NAMALWA (cell line): ENCODE measurements at regions not wholly inside any gene's neighbourhood (a gene's known extent, or its start where the extent isn't known, plus 50 kb on each side); places are given as distances from the start of the nearest gene placed in this dataset.
"Not testable (repeated sequence)": the region's sequence is repeated elsewhere in the genome, so short reads cannot be mapped to it uniquely, and the experiment has no call there.

Source experiments
- DNase-seq: peaks from one replicate; pipeline ENCODE4 v3.0.0-alpha.2; 2015; ENCODE audit warnings: low spot score

DNA sequence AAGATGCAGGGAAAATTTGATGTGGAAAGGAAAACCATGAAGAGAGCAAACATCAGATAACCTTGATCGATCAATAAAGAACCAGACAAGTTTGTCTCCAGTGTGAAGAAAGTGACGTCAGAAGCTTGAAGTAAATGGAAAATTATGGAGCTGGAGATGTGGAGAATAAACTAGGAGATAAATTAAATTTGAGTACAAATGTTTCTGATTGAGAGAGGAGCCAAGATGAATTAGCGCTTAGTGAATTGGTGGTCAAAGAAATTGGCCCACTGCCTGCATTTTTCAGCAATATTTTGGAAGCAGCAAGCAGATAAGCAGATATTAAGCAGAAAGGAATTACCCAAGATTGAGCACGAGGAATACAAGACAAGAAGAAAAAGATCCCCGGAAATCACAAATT is 567.3 kb upstream of the ZNF385D start:
- DNase-seq, result no peak

DNA sequence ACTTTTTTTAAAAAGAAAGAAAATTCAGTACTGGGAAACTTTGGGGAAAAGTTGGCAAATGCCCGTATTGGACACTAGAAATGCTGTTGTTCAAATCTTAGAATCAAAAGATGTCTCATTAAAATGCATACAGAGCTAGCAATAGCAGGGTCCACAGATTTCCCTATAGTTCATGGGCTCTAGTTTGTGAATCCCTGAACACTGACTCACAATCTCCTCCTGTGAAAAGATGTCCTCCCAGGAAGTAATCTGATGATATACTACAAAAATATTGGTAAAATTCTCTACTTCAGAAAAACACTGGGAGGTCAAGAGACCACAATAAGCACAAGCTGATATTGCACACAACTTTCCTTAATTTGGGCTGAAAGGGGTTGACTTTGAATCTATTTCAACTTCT is 568.4 kb upstream of the ZNF385D start:
- DNase-seq, result no peak

DNA sequence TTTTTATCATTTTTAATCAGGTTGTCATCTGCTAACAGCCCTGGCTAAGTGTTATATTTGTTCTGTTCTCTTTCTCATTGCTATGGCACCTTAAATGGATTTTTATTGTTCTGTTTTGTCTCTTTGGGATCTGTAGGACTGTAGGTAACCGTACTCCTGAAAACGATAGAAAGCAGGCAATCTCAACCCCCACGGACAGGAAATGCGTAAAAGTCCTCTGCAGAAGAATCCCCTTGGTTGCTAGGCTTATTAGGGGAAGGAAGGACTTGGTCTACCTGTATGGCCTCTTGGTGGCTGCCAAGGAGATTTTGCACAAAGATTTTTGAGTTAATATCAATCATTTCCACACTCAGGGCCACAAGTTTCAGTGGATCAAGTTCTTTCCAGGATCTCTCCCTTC is 571.9 kb upstream of the ZNF385D start:
- DNase-seq, result no peak

DNA sequence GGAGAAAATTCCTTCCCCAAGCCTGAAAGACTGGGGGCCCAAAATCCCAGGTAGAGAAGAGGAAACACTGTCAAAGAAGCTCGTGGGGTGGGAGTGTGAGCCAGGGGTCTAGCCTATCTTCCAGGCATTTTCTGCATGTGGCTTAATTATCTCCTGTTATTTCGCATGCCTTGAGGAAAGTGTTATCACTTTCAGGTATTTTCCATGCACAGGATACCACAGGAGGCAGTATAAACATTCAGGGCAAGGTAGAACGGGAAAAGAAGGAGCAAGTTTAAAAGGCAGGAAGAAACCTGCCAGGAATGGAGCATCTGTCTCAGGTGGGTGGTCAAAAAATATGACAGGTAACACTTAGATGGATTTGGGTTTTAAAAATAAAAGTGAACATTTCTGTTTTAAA is 575.3 kb upstream of the ZNF385D start:
- DNase-seq, result no peak

DNA sequence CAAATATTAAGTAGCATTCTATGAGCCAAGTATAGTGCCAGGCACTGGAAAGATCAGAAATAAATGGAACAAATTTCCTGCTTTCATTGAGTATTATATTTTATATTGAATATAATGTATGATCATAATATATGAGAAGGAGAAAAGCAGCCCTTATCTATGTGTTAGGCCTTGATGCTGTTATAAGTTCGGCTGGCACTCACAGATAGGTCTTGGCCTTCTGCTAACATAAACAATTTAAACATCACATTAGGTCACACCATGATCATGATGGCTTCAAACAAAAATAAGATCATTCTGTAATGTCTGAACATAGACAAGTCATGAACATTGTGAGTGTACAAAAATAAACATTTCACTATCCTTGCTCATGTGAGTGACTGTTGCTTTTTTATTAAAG is 584.0 kb upstream of the ZNF385D start:
- DNase-seq, result no peak

DNA sequence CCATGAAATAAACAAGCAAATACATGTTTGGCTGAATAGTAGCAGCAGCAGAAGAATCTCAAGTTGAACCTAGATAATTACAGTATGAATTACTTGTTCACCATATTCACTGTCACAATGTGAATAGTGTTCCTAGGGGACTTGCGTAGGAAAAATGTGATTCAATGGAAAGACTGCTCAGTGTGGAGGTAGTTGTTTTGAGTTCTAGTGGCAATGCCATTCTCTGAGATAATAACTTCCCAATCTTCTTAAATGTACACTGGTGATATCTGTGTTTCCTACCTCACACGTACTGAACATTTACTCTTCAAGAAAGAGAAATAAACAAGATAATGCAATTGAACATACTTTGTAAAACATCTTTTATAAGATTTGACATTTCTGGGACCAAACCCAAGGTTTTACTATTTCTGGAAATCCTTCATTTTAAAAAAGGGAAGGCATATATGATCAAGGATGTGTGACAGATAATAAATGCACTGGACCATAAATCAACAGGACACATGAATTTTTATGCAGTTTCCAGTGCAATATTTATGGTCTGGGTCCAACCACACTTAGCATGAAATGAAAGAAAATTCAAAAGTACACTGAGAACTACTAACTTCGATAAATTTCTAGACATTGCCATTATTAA is 598.3 kb upstream of the ZNF385D start:
- no peak for DNase-seq

DNA sequence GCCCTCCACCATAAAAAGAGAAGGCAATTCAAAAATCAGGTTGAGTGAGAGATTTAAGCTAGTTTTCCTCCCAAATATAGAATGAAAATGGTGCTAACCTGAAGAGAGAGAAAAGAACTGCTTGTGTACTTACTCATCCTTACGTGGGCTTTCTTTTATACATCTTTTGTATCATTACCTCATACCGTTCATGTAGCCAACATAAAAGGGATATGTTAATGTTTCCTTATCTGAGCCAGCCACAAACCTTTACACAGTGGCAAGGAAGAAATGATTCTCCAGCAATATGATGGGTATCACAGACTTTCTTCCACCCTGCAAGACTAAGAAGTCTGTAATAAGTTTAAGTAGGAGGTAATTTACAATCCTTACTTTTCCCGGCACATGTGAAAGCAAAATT is 600.8 kb upstream of the ZNF385D start:
- DNase-seq, result no peak

DNA sequence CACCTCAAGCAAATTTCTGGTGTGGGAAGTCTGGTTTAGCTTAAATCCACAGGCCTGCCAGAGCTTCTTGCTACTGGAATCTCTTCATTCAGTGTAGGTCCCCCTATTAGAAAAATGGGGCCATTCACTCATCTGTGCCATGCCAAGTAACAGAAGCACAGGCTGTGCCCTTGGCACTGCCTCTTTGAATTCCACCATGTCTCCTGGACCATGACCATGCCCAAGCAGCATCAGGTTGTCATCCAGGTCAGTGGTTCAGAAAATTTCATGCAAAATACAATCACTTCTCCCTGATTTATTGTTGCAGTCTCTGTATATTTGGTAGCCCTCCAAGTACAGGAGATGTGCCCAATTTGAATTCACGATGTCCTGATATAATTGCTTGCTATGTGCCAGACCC is 602.1 kb upstream of the ZNF385D start:
- no peak for DNase-seq

DNA sequence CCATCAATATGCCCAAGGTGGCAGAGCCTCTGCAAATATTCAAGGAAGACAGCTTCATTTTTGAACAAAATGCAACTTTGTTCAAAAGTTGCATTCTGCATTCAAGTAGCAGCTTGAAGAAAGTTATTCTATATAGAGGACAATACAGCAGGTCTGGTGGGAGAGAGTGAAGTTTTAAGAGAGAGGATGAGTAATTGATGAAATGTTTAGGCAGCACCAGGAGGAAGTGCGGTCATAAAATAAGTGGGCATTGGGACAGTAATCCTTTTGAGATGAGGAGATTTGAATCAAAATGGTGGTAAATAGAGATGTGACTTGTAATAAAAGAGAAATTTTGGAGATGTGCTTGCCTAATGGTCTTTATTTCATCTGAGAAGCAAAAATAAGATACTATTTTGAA is 607.3 kb upstream of the ZNF385D start:
- DNase-seq, result no peak

DNA sequence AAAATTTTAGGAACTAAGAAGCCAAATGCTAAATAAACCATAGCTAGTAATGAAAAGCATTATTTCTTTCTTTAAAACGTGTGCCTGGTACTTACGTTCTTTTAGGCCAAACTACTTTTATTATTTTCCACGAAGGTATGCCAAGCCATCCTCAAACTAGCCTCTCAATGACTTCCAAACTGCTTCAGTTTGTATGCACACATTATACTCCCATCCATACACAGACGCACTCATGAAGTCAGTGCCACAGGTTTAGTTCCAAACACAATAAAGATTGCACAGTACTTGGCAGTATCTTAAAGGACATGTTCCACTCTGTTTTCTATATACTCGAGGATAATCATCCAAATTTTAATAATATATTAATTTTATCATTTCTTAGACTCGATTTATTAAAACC is 609.2 kb upstream of the ZNF385D start:
- DNase-seq, result no peak

DNA sequence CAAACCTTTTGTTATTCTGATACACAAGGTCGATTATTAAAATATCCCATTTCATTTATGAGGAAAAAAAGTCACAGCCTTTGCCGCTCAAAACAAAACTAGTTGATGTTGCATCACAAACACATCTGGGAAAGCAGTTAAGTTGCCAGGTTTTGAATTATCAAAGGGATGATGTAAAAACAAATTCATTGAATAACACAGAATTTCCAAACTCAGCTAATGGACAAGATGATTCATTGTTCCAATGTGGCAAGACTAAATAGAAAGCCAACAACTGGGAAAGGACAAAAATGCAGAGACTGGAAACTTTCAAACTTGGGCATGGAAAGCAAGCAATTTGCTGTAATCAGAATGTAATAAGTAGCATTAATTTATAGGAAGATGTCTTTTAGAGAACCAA is 610.0 kb upstream of the ZNF385D start:
- no peak for DNase-seq

DNA sequence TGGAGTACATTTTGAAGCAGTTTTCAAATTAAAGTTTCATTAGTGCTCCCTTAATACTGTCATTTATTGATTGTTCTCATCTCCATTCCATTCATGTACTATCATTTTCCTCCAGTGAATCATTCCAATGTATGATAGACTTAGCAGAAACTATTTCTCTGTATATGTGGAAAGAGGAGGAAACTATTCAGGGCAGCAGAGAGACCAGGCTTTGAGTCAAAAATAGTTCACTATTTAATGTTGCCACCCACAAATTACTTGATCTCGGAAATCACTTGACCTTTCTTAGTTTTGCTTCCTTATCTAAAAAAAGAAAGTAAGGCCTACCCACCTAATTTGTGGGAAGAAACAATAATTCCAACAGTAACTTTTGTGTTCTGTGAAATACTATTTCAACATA is 610.5 kb upstream of the ZNF385D start:
- no peak for DNase-seq

DNA sequence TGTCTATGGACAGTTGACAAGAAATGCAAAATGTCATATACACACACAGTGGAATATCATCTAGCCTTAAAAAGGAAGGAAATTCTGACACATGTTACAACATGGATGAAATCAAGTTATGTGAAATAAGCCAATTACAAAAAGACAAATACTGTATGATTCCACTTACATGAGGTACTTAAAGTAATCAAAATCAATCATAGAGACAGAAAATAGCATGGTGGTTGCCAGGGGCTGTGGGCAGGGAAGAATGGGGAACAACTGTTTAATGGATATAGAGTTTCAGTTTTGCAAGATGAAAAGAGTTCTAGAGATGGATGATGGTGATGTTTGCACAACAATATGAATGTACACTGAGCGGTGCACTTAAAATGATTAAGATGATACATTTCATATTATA is 613.8 kb upstream of the ZNF385D start:
- no peak for DNase-seq

DNA sequence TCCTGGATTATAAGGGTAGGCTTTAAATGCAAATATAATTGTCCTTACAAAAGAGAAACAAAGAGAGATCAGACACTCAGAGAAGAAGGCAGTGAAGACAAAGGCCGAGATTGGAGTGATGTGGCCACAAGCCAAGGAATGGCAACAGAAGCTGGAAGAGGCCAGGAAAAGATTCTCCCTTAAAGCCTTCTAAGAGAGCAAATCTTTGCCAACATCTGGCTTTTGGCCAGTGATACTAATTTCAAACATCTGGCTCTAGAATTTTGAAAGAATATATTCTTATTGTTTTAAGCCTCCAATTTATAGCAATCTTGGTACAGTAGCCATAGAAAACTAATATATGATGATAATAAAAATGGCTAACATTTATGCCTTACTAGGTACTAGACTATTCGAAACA is 615.8 kb upstream of the ZNF385D start:
- no peak for DNase-seq

DNA sequence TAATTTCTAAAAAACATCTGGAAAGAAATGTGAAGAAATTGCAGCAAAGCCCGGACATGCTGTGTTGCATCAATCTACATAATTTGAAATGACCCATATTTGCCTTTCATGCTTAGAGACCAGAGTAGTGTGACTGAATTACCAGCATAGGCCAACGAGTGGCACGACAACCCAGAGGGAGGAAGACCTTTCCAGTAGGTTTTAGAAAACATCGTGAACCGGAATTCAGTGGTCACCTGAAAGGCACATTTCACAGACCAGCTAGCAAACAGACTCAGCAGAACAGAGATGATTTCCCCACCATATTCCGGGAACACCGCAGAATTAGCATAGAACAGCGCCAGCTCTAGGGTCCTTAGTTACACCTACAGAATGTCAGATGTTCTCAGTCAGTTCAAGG is 620.0 kb upstream of the ZNF385D start:
- DNase-seq, result no peak

DNA sequence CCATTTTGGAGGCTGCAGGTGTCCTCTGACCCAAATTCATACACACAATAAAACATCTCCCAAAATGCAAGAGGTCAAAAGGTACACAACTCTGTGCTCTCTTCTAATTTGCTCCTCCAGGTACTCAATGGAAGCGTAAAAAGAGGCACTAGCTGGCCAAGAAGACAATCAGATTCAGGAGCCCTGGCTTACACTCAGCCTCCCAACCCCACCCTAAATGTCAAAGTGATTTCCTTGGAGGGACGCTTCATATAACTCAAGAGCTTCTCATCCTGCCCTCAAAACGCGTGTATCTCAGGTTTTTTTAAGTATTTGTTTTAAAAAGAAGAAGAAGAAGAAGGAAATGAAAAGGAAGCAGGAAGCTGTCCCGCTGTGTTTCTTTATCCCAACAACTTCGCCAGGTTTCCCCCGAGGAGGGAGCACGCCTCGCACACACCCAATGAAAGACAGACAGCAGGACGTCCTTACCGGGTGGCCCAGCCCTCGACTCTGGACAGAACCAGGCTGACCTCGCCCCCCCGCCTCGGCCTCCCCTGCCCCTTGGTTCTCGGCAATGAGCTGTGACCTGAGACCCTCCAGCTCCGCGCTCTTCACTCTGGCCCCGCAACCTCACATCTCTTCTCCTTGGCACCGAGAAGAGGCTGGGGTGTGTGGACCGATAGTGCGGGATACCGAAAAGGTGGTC is 620.7 kb upstream of the ZNF385D start:
- no peak for DNase-seq

DNA sequence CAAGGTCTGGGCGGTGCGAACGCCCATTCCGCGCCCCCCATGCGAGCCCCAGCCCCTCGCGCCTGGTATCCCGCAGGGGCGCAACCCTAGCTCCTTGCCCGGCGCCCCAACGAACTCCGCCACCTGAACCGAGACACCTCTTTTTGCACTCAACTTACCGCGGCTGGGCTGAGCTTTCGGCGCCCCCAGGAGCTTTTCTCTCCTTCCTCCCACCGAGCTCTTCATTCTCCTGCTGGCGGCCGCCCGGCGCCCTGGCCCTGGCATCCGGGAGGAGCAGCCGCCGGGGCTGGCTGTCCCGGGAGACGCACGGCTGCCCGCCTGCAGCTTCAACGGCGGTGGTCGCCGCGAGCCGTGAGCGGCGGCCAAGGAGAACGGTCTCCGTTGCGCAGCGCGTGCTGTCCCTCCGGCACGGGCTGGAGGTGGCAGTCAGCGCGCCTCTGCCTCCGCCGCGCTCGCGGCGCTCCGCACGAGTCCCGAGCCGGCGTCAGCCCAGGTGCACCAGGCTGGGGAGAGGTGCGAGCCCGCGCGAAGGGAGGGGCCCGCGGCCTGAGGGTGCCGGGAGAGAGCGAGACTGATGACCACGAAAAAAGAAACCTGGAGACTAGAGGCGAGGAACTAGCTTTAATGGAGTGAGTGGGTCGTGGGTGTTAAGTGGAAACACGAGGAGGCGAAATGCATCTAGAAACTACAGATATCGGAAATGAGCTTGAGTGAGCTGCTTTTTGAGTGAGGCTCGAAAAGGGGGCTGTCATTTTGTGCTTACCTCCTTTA is 621.5 kb upstream of the ZNF385D start:
- no peak for DNase-seq

DNA sequence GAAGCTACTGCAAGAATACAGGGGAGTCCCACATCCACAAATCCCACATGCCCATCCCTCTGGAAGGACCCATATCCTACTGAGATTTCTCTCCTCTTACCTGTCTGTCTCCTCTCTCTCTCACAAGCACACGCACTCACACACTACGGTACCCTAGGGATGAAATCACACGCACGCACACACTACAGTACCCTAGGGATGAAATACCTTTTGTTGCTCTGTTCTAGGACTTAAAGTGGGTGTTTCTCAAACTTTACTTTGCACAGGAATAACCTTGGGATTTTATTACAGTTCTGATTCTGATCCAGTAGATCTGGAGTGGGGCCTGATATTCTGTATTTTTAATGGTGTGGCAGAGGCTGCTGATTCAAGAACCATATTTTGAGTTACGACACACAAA is 622.2 kb upstream of the ZNF385D start:
- no peak for DNase-seq

DNA sequence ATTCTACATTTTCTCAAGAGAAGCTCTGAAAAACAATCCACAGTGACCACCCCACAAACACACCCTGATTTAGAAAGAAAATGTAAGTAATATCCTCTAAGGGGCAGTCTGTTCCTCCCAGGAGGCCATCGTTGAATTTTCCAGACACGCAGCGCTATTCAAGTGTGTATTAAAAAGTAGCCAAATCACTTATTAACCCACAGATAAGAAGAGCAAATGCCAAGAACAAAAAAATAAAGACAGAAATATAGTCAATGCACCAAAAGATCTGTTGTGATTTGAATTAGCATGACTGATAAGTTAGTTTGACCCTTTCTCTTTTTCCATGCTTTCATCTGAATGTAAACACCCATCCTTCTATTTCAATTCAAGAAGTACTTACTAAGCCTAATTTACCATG is 622.8 kb upstream of the ZNF385D start:
- no peak for DNase-seq

DNA sequence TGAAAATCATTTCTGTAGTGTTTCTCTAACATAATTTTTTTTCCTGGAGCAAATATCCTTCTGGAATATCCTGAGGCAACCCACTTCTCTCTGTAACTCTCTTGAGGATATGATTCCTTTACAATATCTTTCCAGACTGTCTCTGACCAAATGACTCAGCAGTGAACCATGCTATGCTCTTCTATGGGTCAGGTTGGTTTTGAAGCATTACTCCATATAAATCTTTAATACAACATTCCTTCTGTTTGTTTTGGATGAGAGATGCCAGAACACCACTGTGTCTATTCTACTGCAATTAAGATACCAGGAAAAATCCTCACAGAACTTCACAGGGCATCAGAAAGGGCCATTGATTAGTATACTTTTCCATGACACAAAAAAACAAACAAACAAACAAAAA is 626.4 kb upstream of the ZNF385D start:
- DNase-seq, result no peak

DNA sequence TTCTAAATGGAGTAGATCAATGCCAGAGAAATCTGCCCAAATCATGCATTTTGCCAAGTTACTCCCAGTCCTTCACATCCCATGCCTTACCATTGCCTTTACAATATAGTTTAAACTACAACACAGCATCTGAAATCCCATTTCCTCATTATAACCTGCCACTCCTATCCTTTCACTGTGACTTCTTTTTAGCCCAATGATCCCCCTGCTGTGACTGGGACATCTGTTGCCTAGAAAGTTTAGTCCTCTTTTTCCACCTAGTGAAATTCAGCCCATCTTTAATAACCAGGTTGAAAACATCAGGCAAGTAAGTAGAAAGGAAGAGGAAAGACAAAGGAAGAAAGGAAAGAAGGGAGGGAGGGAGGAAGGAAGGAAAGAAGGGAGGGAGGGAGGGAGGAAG is 627.9 kb upstream of the ZNF385D start:
- no peak for DNase-seq

DNA sequence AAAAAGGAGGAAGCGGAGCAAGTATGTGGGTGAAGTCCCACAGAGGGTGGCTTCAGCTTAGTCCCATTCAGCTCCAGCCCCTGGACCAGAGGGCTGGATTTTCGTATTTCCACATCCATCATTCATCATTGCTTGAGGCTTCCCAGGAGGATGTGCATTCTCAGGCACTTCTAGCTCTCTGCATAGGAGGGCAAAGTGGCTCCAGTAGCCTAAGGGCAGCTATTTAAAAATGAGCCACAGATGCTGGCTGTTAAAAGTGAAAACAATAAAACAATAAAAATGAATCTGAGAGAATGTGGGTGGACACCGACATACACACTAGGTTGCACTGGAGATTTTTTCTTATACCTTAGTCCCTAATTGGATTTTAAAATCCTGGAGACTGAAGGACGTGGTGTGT is 629.2 kb upstream of the ZNF385D start:
- DNase-seq, result no peak

DNA sequence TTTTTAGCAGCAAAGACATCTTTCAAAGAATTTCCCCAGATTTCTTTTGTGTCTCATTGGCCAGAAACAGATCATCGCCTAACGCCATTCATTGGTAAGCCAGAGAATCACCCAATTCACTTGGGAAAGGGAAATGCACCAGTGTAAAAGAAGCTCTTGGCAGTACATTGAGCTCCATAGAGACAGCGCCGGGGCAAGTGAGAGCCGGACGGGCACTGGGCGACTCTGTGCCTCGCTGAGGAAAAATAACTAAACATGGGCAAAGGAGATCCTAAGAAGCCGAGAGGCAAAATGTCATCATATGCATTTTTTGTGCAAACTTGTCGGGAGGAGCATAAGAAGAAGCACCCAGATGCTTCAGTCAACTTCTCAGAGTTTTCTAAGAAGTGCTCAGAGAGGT is 630.6 kb upstream of the ZNF385D start:
- not testable (repeated sequence) for DNase-seq

DNA sequence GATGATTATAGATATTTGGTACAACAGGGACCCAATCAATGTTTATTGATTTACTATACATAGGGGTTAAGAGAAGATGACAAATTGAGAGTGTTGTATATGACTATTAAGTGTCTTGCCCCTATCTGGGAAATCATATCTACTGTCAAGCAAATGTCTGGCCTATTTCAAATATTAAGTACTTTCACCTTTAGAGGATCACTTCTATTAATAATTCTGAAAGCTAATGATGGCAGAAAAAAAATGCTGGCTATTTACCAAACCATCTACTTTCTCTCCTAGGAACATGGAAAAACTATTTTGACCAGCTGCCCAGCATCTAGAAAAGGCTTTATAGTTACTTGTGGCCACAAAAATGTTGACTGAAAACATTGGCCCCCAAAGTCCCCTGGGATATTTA is 632.3 kb upstream of the ZNF385D start:
- DNase-seq, result no peak
